ENCODE measurements at regions not wholly inside any gene's neighbourhood (a gene's known extent, or its start where the extent isn't known, plus 50 kb on each side); places are given as distances from the start of the nearest gene placed in this dataset.

DNA sequence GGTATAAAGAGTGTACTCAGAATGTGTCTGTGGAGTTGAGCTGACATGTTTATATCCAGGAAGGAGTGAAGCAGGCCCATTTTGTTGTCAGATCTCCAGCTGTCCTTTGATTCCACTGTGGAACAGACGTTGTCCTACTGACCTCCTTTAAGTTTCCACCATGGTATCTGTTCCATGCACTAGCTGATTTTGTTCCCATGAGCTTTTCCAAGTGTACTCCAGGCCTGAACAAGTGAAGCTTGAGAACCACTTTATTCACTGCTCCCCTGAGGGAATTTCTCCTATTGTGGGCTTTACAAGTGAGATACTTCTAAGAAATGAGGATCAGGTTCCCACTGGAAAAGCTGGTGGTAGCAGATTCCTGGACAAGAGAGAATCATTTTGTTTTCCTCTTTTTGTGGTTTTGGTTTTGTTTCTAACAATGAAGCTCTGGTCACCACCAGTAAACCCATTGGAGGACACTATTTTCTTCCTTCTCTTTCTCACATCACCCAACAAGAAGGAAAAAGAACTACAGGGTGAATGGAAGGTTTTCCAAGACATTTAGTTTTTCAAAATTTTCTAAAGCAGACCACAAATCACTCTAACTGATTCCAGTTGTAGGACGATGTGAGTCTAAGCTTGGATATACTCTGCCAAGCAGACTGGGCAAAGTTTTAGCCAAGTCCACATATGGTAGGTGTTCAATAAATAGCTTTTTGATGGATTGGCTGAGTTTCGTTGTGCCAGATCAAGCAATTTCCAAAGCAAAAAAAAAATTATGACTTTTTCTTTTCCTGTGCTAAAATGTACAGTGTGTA is 144.2 kb downstream of the JCAD start:
- no peak for DNase-seq (ENCODE audit: low read depth in 1 of 2, low spot score in 1 of 2)
- H3K9me3 ChIP-seq (ENCODE audit: low read depth): no peaks in the 10 kb centered on the region
- H3K27ac ChIP-seq: no peak overlapping the region
- H3K4me1 ChIP-seq (ENCODE audit: low read depth): no peaks in the 10 kb centered on the region
- H3K27me3 ChIP-seq: peaks cover 3% of the 10 kb centered on the region
- TF ChIP-seq, protein P1, sequence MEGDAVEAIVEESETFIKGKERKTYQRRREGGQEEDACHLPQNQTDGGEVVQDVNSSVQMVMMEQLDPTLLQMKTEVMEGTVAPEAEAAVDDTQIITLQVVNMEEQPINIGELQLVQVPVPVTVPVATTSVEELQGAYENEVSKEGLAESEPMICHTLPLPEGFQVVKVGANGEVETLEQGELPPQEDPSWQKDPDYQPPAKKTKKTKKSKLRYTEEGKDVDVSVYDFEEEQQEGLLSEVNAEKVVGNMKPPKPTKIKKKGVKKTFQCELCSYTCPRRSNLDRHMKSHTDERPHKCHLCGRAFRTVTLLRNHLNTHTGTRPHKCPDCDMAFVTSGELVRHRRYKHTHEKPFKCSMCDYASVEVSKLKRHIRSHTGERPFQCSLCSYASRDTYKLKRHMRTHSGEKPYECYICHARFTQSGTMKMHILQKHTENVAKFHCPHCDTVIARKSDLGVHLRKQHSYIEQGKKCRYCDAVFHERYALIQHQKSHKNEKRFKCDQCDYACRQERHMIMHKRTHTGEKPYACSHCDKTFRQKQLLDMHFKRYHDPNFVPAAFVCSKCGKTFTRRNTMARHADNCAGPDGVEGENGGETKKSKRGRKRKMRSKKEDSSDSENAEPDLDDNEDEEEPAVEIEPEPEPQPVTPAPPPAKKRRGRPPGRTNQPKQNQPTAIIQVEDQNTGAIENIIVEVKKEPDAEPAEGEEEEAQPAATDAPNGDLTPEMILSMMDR (IDR thresholded peaks at IDR 0.05; ENCODE audit: low read depth, low read length): no peak
- no peak overlapping the region for H3K4me3 ChIP-seq
- no peaks in the 10 kb centered on the region for H3K36me3 ChIP-seq

DNA sequence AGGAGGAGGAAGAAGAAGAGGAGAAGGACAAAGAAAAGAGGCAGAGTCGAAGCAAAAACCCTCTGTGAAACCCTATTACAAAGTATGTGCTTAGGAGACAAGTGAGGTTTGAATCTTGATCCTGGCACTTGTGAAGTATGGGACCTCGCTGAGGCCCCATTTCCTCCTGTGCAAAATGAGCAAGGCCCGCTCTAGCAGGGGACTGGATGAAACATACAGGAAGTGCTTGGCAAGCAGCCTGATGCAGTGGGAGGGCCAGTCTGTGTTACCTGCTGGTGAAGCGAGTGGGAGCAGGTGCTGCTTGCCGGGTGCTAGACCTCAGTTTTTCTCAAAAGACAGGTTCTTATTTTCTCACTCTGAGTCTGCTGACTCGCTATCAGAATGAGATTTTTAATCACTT is 150.4 kb downstream of the JCAD start:
- no peaks in the 10 kb centered on the region for H3K9me3 ChIP-seq (ENCODE audit: low read depth)
- no peaks in the 10 kb centered on the region for H3K4me1 ChIP-seq (ENCODE audit: low read depth)
- H3K4me3 ChIP-seq: no peak overlapping the region
- no peak for DNase-seq (ENCODE audit: low read depth in 1 of 2, low spot score in 1 of 2)
- TF ChIP-seq, protein P1 (IDR thresholded peaks at IDR 0.05; ENCODE audit: low read depth, low read length): no peak
- H3K27ac ChIP-seq: no peak overlapping the region
- no peaks in the 10 kb centered on the region for H3K27me3 ChIP-seq
- no peaks in the 10 kb centered on the region for H3K36me3 ChIP-seq

DNA sequence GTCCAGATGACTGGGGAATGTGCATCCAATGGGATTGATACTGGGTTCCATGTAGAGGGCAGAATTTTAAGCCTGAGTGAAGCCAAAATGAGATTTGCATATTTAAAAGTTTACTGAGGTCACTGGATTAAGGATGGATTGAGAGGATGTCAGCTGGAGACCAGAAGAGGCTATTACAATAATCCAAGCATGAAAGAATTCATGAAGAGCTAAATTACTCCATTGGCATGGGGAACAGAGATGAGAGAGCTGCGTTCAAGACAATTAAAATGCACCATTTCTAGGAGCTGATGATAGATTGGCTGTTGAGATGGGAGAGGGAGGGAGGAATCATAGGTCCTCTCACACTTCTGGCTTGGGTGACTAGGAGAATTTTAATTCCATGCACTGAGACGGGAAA is 158.5 kb downstream of the JCAD start:
- no peak for DNase-seq (ENCODE audit: low read depth in 1 of 2, low spot score in 1 of 2)
- no peak overlapping the region for H3K27ac ChIP-seq
- no peaks in the 10 kb centered on the region for H3K27me3 ChIP-seq
- no peaks in the 10 kb centered on the region for H3K4me1 ChIP-seq (ENCODE audit: low read depth)
- no peak overlapping the region for H3K4me3 ChIP-seq
- TF ChIP-seq, protein P1 (IDR thresholded peaks at IDR 0.05; ENCODE audit: low read depth, low read length): no peak
- H3K9me3 ChIP-seq (ENCODE audit: low read depth): no peaks in the 10 kb centered on the region
- H3K36me3 ChIP-seq: no peaks in the 10 kb centered on the region

DNA sequence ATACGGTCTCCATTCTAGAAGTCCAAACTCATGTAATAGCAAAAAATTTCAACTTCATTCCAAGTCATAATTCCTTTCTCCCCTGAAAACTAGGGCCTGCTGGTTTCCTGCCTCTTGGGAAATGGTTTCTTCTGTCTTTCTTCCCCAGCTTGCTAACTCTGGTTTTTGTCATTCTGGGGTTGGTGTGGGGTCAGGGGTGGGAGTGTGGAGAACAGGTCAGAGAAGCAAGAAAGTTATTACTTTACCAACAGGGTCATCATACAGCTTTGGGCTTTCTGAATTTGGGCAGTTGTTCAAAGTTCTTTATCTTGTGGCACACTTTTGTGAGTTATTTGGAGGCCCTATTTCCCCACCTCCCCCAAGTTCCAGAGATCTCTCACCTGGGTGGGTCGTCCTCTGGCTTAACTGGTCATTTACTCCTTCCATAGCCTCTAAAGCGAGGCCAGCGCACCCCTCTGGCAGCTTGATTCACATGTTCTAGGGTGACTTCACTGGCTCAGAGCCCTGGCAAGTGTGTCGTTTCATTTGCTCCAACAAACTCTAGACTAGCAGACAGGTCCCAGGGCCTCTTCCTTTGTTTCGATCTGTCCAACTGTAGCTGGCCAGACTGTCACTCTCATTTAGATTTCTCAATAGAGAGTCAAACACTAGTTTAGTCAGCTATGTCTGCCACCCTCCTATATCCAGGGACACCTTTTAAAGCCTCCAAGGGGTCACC is 161.2 kb downstream of the JCAD start:
- H3K27me3 ChIP-seq: no peaks in the 10 kb centered on the region
- no peaks in the 10 kb centered on the region for H3K9me3 ChIP-seq (ENCODE audit: low read depth)
- no peaks in the 10 kb centered on the region for H3K36me3 ChIP-seq
- no peak overlapping the region for H3K27ac ChIP-seq
- TF ChIP-seq, protein P1 (IDR thresholded peaks at IDR 0.05; ENCODE audit: low read depth, low read length): no peak
- no peak overlapping the region for H3K4me3 ChIP-seq
- H3K4me1 ChIP-seq (ENCODE audit: low read depth): no peaks in the 10 kb centered on the region
- DNase-seq (ENCODE audit: low read depth in 1 of 2, low spot score in 1 of 2): no peak

DNA sequence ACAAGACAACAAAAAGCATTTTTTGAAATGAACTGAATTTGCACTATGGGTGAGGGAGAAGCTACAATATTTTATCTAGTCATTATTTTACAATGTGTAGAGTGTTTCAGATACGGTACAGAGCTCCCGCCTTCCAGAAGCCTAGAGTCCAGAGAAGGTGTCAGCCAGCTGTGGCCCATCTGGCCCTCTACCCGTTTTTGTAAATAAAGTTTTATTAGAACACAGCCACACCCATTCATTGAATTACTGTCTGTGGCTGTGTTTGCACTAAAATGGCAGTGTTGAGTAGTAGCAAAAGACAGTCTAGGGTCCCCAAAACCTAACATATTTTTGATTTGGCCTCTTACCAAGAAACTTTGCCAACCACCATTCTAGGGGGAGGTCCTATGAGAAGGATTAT is 162.0 kb downstream of the JCAD start:
- DNase-seq (ENCODE audit: low read depth in 1 of 2, low spot score in 1 of 2): no peak
- Histone ChIP-seq H3K27ac (no peak overlapping the region), H3K4me1 (ENCODE audit: low read depth) (no peaks in the 10 kb centered on the region), H3K9me3 (ENCODE audit: low read depth) (no peaks in the 10 kb centered on the region), H3K36me3 (no peaks in the 10 kb centered on the region), H3K27me3 (no peaks in the 10 kb centered on the region), H3K4me3 (no peak overlapping the region)
- TF ChIP-seq, protein P1 (IDR thresholded peaks at IDR 0.05; ENCODE audit: low read depth, low read length): no peak

Measured in cardiac muscle cell (in vitro differentiated cells and primary cell).